ENCODE measurements at regions not wholly inside any gene's neighbourhood (a gene's known extent, or its start where the extent isn't known, plus 50 kb on each side); places are given as distances from the start of the nearest gene placed in this dataset.

- Mint-ChIP-seq H3K36me3 (ENCODE audit: low read depth, unreplicated experiment) (no peaks in the 10 kb centered on the region), H3K9me3 (ENCODE audit: unreplicated experiment) (no peaks in the 10 kb centered on the region), H3K27me3 (ENCODE audit: unreplicated experiment) (peaks cover 2% of the 10 kb centered on the region), H3K27ac (ENCODE audit: unreplicated experiment) (no peak overlapping the region), H3K4me1 (ENCODE audit: unreplicated experiment) (peaks cover 8% of the 10 kb centered on the region), H3K4me3 (ENCODE audit: unreplicated experiment) (no peak overlapping the region)
- TF ChIP-seq, protein P1, sequence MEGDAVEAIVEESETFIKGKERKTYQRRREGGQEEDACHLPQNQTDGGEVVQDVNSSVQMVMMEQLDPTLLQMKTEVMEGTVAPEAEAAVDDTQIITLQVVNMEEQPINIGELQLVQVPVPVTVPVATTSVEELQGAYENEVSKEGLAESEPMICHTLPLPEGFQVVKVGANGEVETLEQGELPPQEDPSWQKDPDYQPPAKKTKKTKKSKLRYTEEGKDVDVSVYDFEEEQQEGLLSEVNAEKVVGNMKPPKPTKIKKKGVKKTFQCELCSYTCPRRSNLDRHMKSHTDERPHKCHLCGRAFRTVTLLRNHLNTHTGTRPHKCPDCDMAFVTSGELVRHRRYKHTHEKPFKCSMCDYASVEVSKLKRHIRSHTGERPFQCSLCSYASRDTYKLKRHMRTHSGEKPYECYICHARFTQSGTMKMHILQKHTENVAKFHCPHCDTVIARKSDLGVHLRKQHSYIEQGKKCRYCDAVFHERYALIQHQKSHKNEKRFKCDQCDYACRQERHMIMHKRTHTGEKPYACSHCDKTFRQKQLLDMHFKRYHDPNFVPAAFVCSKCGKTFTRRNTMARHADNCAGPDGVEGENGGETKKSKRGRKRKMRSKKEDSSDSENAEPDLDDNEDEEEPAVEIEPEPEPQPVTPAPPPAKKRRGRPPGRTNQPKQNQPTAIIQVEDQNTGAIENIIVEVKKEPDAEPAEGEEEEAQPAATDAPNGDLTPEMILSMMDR (IDR thresholded peaks at IDR 0.05; ENCODE audit: unreplicated experiment) = no peak
- DNase-seq (ENCODE audit: low spot score) = no peak
Measured at GRCh38 chr7:26044320-26044719, 107.7 kb upstream of the NFE2L3 start.

DNA sequence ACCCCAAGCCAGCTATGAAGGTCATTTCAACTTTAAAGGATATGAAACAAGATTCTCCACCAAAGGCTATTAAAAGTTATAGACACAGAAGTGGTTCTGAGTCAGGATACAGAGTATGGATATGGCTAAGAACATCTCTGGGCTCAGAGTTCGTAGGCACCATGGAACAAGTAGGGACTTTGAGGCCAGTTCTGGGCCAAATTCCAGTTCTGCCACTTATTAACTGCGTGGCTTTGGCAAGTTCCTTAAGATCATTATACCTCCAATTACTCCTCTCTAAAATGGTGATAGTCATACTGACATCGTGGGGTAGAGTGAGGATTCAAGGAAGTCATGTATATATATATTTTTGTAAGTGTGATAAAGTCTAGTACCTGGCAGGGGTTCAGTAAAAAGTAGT lies 105.8 kb upstream of the NFE2L3 start:
- no peak for DNase-seq (ENCODE audit: low spot score)
- TF ChIP-seq, protein P1 (IDR thresholded peaks at IDR 0.05; ENCODE audit: unreplicated experiment) = no peak
- Mint-ChIP-seq H3K36me3 (ENCODE audit: low read depth, unreplicated experiment) (no peaks in the 10 kb centered on the region), H3K4me1 (ENCODE audit: unreplicated experiment) (peaks cover 8% of the 10 kb centered on the region), H3K9me3 (ENCODE audit: unreplicated experiment) (no peaks in the 10 kb centered on the region), H3K4me3 (ENCODE audit: unreplicated experiment) (no peak overlapping the region), H3K27me3 (ENCODE audit: unreplicated experiment) (peaks cover 2% of the 10 kb centered on the region), H3K27ac (ENCODE audit: unreplicated experiment) (no peak overlapping the region)

DNA sequence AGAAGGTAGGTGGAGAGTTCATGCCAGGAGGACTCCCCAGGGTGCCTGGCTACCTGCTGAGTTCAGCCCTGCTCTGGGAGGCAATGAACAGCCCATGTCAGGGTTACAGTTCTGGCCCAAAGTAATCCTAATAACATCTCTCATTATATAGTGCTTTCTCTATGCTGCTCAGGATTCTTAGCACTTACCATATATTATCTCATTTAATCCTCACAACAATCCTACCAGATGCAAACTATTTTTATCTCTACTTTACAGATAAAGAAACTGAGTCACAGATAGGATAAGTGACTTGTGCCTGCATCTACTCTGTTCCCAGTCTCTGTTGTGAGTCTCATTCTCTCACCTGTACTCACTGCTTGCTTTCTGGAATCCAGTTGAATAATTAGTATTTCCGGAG lies 105.1 kb upstream of the NFE2L3 start:
- H3K27ac Mint-ChIP-seq (ENCODE audit: unreplicated experiment) = no peak overlapping the region
- peaks cover 8% of the 10 kb centered on the region for H3K4me1 Mint-ChIP-seq (ENCODE audit: unreplicated experiment)
- TF ChIP-seq, protein P1 (IDR thresholded peaks at IDR 0.05; ENCODE audit: unreplicated experiment) = no peak
- peaks cover 2% of the 10 kb centered on the region for H3K27me3 Mint-ChIP-seq (ENCODE audit: unreplicated experiment)
- no peaks in the 10 kb centered on the region for H3K9me3 Mint-ChIP-seq (ENCODE audit: unreplicated experiment)
- no peak overlapping the region for H3K4me3 Mint-ChIP-seq (ENCODE audit: unreplicated experiment)
- H3K36me3 Mint-ChIP-seq (ENCODE audit: low read depth, unreplicated experiment) = no peaks in the 10 kb centered on the region
- no peak for DNase-seq (ENCODE audit: low spot score)

- Mint-ChIP-seq H3K9me3 (ENCODE audit: unreplicated experiment) (no peaks in the 10 kb centered on the region), H3K27me3 (ENCODE audit: unreplicated experiment) (peaks cover 2% of the 10 kb centered on the region), H3K4me3 (ENCODE audit: unreplicated experiment) (no peak overlapping the region), H3K4me1 (ENCODE audit: unreplicated experiment) (peaks cover 8% of the 10 kb centered on the region), H3K36me3 (ENCODE audit: low read depth, unreplicated experiment) (no peaks in the 10 kb centered on the region), H3K27ac (ENCODE audit: unreplicated experiment) (no peak overlapping the region)
- no peak for DNase-seq (ENCODE audit: low spot score)
- TF ChIP-seq, protein P1 (IDR thresholded peaks at IDR 0.05; ENCODE audit: unreplicated experiment) = no peak
Measured at GRCh38 chr7:26048663-26049062, 103.3 kb upstream of the NFE2L3 start.

DNA sequence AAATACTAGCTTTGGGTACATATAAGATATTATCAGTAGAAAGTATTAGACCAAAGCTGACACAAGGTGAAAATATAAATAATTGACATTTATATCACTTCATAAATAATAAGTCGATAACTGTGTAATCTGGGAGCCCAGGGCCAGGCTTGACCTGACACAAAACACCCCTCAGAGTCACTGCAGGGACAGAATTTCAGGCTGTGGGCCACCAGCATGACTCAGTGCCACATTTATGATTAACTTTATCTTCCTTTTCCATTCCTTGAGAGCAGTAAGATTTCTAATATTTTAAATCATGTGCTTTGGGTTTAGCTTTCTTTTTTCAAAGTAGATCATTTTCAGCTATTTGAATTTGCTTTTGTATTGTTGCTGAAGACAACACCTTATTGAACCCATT lies 102.9 kb upstream of the NFE2L3 start:
- Mint-ChIP-seq H3K27me3 (ENCODE audit: unreplicated experiment) (no peaks in the 10 kb centered on the region), H3K9me3 (ENCODE audit: unreplicated experiment) (no peaks in the 10 kb centered on the region), H3K27ac (ENCODE audit: unreplicated experiment) (no peak overlapping the region), H3K36me3 (ENCODE audit: low read depth, unreplicated experiment) (no peaks in the 10 kb centered on the region), H3K4me3 (ENCODE audit: unreplicated experiment) (no peak overlapping the region), H3K4me1 (ENCODE audit: unreplicated experiment) (peaks cover 8% of the 10 kb centered on the region)
- TF ChIP-seq, protein P1 (IDR thresholded peaks at IDR 0.05; ENCODE audit: unreplicated experiment) = no peak
- DNase-seq (ENCODE audit: low spot score) = no peak
